PC-3 (cell line): ENCODE measurements at regions not wholly inside any gene's neighbourhood (a gene's known extent, or its start where the extent isn't known, plus 50 kb on each side); places are given as distances from the start of the nearest gene placed in this dataset.

Experiments
- ATAC-seq: fragments of 200-7000 bp; cut with Tn5 transposase; 2 replicates; pipeline ENCODE4 v1.9.1; 2020; ENCODE audit warnings: mild to moderate bottlenecking, moderate library complexity
- BruUV-seq: library from RNA; stranded (reverse); fragments of 400-500 nt; replicated peaks from 2 replicates; lab custom pipeline; 2021; lab: Mats Ljungman, UMichigan
- CTCF ChIA-PET: fragments of 300-600 bp; sonication (Branson Sonifier 250); formaldehyde crosslinking; loops from one replicate; lab custom pipeline; 2022; ENCODE audit warnings: antibody characterized with exemption; lab: Charles Lee
- POLR2A ChIA-PET: fragments of 300-600 bp; sonication (Branson Sonifier 250); formaldehyde crosslinking; loops from one replicate; lab custom pipeline; 2022; ENCODE audit warnings: antibody characterized with exemption; ENCODE audit not compliant: unreplicated experiment; lab: Charles Lee
- DNase-seq: peaks from one replicate; pipeline ENCODE4 v3.0.0-alpha.2; 2015
- H2AFZ ChIP-seq: fragments of 300-600 bp; sonication (generic); 2 replicates; pipeline ENCODE4 v1.6.0; 2016; ENCODE audit warnings: antibody characterized with exemption, low read length
- H3F3A ChIP-seq: fragments of 300-600 bp; sonication (generic); one replicate; pipeline ENCODE4 v1.6.0; 2017; ENCODE audit warnings: antibody characterized with exemption, low read length, control low read depth, mild to moderate bottlenecking; ENCODE audit not compliant: unreplicated experiment
- H3K27ac ChIP-seq: fragments of 300-600 bp; sonication (generic); 2 replicates; pipeline ENCODE4 v1.5.1; 2016; ENCODE audit warnings: mild to moderate bottlenecking, low read length
- H3K27me3 ChIP-seq: fragments of 300-600 bp; sonication (generic); 2 replicates; pipeline ENCODE4 v1.6.1; 2016; ENCODE audit warnings: low read length, mixed read lengths
- H3K36me3 ChIP-seq: fragments of 300-600 bp; sonication (generic); 2 replicates; pipeline ENCODE4 v1.6.1; 2016; ENCODE audit warnings: low read depth, mixed run types, low read length, mixed read lengths
- H3K4me1 ChIP-seq: fragments of 300-600 bp; sonication (generic); 2 replicates; pipeline ENCODE4 v1.5.1; 2016; ENCODE audit warnings: low read length; ENCODE audit not compliant: insufficient read depth
- H3K4me2 ChIP-seq: fragments of 300-600 bp; sonication (generic); 2 replicates; pipeline ENCODE4 v1.6.0; 2016; ENCODE audit warnings: low read length
- H3K4me3 ChIP-seq: fragments of 300-600 bp; sonication (generic); 2 replicates; pipeline ENCODE4 v1.5.1; 2016; ENCODE audit warnings: mild to moderate bottlenecking, low read length, mixed read lengths
- H3K79me2 ChIP-seq: fragments of 300-600 bp; sonication (generic); 2 replicates; pipeline ENCODE4 v1.6.1; 2017; ENCODE audit warnings: low read length, mixed read lengths
- H3K9ac ChIP-seq: fragments of 300-600 bp; sonication (generic); 2 replicates; pipeline ENCODE4 v1.6.0; 2016; ENCODE audit warnings: mild to moderate bottlenecking, low read length
- H3K9me2 ChIP-seq: fragments of 300-600 bp; sonication (generic); replicated peaks from 2 replicates; pipeline ENCODE4 v1.6.1; 2016; ENCODE audit warnings: mixed run types, low read length, mixed read lengths
- H3K9me3 ChIP-seq: fragments of 300-600 bp; sonication (generic); 2 replicates; pipeline ENCODE4 v1.6.1; 2016; ENCODE audit warnings: low read length, mixed read lengths
- H4K20me1 ChIP-seq: fragments of 300-600 bp; sonication (generic); 2 replicates; pipeline ENCODE4 v1.6.1; 2016; ENCODE audit warnings: low read length, mixed read lengths
- CTCF ChIP-seq: fragments of 300-600 bp; sonication (generic); conservative IDR thresholded peaks from 2 replicates; pipeline ENCODE4 v1.5.1; 2017; ENCODE audit warnings: antibody characterized with exemption, low read depth, mild to moderate bottlenecking, low read length
- EZH2 ChIP-seq: fragments of 300-600 bp; sonication (generic); IDR thresholded peaks from one replicate; pipeline ENCODE4 v1.6.1; 2017; ENCODE audit warnings: antibody characterized with exemption, mild to moderate bottlenecking, low read length; ENCODE audit not compliant: unreplicated experiment
- EZH2phosphoT487 ChIP-seq: fragments of 300-600 bp; sonication (generic); IDR thresholded peaks from 2 replicates; pipeline ENCODE4 v1.6.1; 2018; ENCODE audit warnings: mild to moderate bottlenecking, antibody characterized with exemption, low read length, borderline replicate concordance
- intact Hi-C: fragments of 100-400 bp; cut with micrococcal nuclease; formaldehyde crosslinking; loops from 2 replicates; pipeline ENCODE4 v1.9.0; 2023

GRCh38 chr3:182233957-182234356, 522.2 kb downstream of the SOX2 start:
- H3K4me2 ChIP-seq = no peak overlapping the region
- DNase-seq (peak; percentile 46), ATAC-seq (peak; percentile 38; the same call in 1 of the 2 replicates)
- no peaks in the 10 kb centered on the region for H3K36me3 ChIP-seq
- ChIA-PET POLR2A (no interaction called here), CTCF (no interaction called here)
- H3K4me1 ChIP-seq = peaks cover 15% of the 10 kb centered on the region; the same call in 1 of the 2 replicates
- no peak overlapping the region for H2AFZ ChIP-seq
- H4K20me1 ChIP-seq = no peaks in the 10 kb centered on the region
- H3K79me2 ChIP-seq = no peaks in the 10 kb centered on the region
- H3K9me3 ChIP-seq = no peaks in the 10 kb centered on the region
- no peaks in the 10 kb centered on the region for H3K9me2 ChIP-seq
- H3K27me3 ChIP-seq = no peaks in the 10 kb centered on the region
- no peak overlapping the region for H3K4me3 ChIP-seq
- TF ChIP-seq CTCF = no peak
- no peak for TF ChIP-seq EZH2phosphoT487
- no peak for TF ChIP-seq EZH2
- BruUV-seq = no TSS peak
- intact Hi-C loops = no loop called here
- H3F3A ChIP-seq = no peaks in the 10 kb centered on the region
- H3K9ac ChIP-seq = no peak overlapping the region
- no peak overlapping the region for H3K27ac ChIP-seq

- BruUV-seq = no TSS peak
- H3K9ac ChIP-seq = no peak overlapping the region
- H3K27ac ChIP-seq = no peak overlapping the region
- no peak overlapping the region for H2AFZ ChIP-seq
- TF ChIP-seq EZH2phosphoT487 (no peak), CTCF (no peak), EZH2 (no peak)
- H3K4me3 ChIP-seq = no peak overlapping the region
- no peaks in the 10 kb centered on the region for H3K9me3 ChIP-seq
- intact Hi-C loops = no loop called here
- peaks cover 15% of the 10 kb centered on the region; the same call in 1 of the 2 replicates for H3K4me1 ChIP-seq
- ChIA-PET POLR2A (no interaction called here), CTCF (no interaction called here)
- no peak for DNase-seq
- no peak for ATAC-seq
- H3K4me2 ChIP-seq = no peak overlapping the region
- H3K27me3 ChIP-seq = no peaks in the 10 kb centered on the region
- no peaks in the 10 kb centered on the region for H3K79me2 ChIP-seq
- H3K36me3 ChIP-seq = no peaks in the 10 kb centered on the region
- H3F3A ChIP-seq = no peaks in the 10 kb centered on the region
- H4K20me1 ChIP-seq = no peaks in the 10 kb centered on the region
- H3K9me2 ChIP-seq = no peaks in the 10 kb centered on the region
These were observed 523.2 kb downstream of the SOX2 start for GRCh38 chr3:182234881-182235280.

GRCh38 chr3:182235504-182235903, 523.8 kb downstream of the SOX2 start:
- no peaks in the 10 kb centered on the region for H4K20me1 ChIP-seq
- no peaks in the 10 kb centered on the region for H3K9me3 ChIP-seq
- ChIA-PET POLR2A (no interaction called here), CTCF (no interaction called here)
- H3K4me2 ChIP-seq = no peak overlapping the region
- TF ChIP-seq EZH2phosphoT487 (no peak), EZH2 (no peak), CTCF (no peak)
- H3K9me2 ChIP-seq = no peaks in the 10 kb centered on the region
- no peak for ATAC-seq
- H3K9ac ChIP-seq = no peak overlapping the region
- no peak for DNase-seq
- H3K4me1 ChIP-seq = peaks cover 15% of the 10 kb centered on the region; the same call in 1 of the 2 replicates
- H3K4me3 ChIP-seq = no peak overlapping the region
- no peak overlapping the region for H2AFZ ChIP-seq
- BruUV-seq = no TSS peak
- no peaks in the 10 kb centered on the region for H3F3A ChIP-seq
- no peaks in the 10 kb centered on the region for H3K27me3 ChIP-seq
- H3K36me3 ChIP-seq = no peaks in the 10 kb centered on the region
- intact Hi-C loops = no loop called here
- H3K79me2 ChIP-seq = no peaks in the 10 kb centered on the region
- no peak overlapping the region for H3K27ac ChIP-seq
